Activated CD8-positive, alpha-beta memory T cell treated with anti-CD3 and anti-CD28 coated beads for 36 hours (primary cell): ENCODE measurements at regions not wholly inside any gene's neighbourhood (a gene's known extent, or its start where the extent isn't known, plus 50 kb on each side); places are given as distances from the start of the nearest gene placed in this dataset.
"Not testable (repeated sequence)": the region's sequence is repeated elsewhere in the genome, so short reads cannot be mapped to it uniquely, and the experiment has no call there.

Source experiments
- CTCF ChIA-PET: fragments of 350-600 bp; sonication (Branson Sonifier 250); formaldehyde crosslinking; loops from one replicate; lab custom pipeline; 2021; ENCODE audit warnings: antibody characterized with exemption; lab: Charles Lee
- POLR2A ChIA-PET: fragments of 350-600 bp; sonication (Branson Sonifier 250); formaldehyde crosslinking; loops from one replicate; lab custom pipeline; 2021; ENCODE audit warnings: antibody characterized with exemption; lab: Charles Lee

- ChIA-PET POLR2A (interaction anchor here (1.0 to 1.5 kb wide), 3 partner anchors 114 to 146 kb away, joined by 3 to 10 read pairs (median 4); no protein-coding TSS in a partner anchor), CTCF (interaction anchor here (1.0 kb wide), 1 partner anchor 115 kb away, joined by 3 read pairs; no protein-coding TSS in a partner anchor)
Measured at GRCh38 chr2:196290136-196290535, 118.8 kb upstream of the STK17B start.

GRCh38 chr2:196290569-196290968 lies 119.2 kb upstream of the STK17B start:
- ChIA-PET CTCF (interaction anchor here (1.0 kb wide), 1 partner anchor 114 kb away, joined by 3 read pairs; no protein-coding TSS in a partner anchor), POLR2A (interaction anchor here (1.0 to 1.5 kb wide), 3 partner anchors 114 to 147 kb away, joined by 3 to 10 read pairs (median 4); no protein-coding TSS in a partner anchor)

GRCh38 chr2:196291426-196291825 lies 120.0 kb upstream of the STK17B start:
- POLR2A ChIA-PET = no interaction called here
- CTCF ChIA-PET = interaction anchor here (0.6 to 1.2 kb wide), 2 partner anchors 12 to 26 kb away, joined by 3 to 4 read pairs; no protein-coding TSS in a partner anchor

- ChIA-PET CTCF (interaction anchor here (0.5 to 1.2 kb wide), 4 partner anchors 13 to 161 kb away, joined by 3 to 4 read pairs (median 4); no protein-coding TSS in a partner anchor), POLR2A (no interaction called here)
Measured at GRCh38 chr2:196291873-196292800, 120.8 kb upstream of the STK17B start.

- CTCF ChIA-PET = interaction anchor here (0.5 kb wide), 1 partner anchor 163 kb away, joined by 4 read pairs; no protein-coding TSS in a partner anchor
- POLR2A ChIA-PET = no interaction called here
Measured at GRCh38 chr2:196293751-196294515, 122.6 kb upstream of the STK17B start.

GRCh38 chr2:196294516-196294909 lies 123.1 kb upstream of the STK17B start:
- POLR2A ChIA-PET = no interaction called here
- CTCF ChIA-PET = interaction anchor here (0.5 kb wide), 1 partner anchor 194 kb away, joined by 6 read pairs; no protein-coding TSS in a partner anchor

- POLR2A ChIA-PET = no interaction called here
- CTCF ChIA-PET = interaction anchor here (0.5 to 1.8 kb wide), 2 partner anchors 42 to 195 kb away, joined by 5 to 6 read pairs; no protein-coding TSS in a partner anchor
Measured at GRCh38 chr2:196295005-196295404, 123.6 kb upstream of the STK17B start.

- CTCF ChIA-PET = interaction anchor here (0.9 to 1.0 kb wide), 3 partner anchors 39 to 221 kb away, joined by 3 to 4 read pairs (median 3); no protein-coding TSS in a partner anchor
- POLR2A ChIA-PET = not testable (repeated sequence)
Measured at GRCh38 chr2:196298106-196298723, 126.8 kb upstream of the STK17B start.

- CTCF ChIA-PET = interaction anchor here (0.6 kb wide), 1 partner anchor 175 kb away, joined by 3 read pairs; no protein-coding TSS in a partner anchor
- POLR2A ChIA-PET = no interaction called here
Measured at GRCh38 chr2:196307775-196308305, 136.5 kb upstream of the STK17B start.

GRCh38 chr2:196309691-196310090 lies 138.3 kb upstream of the STK17B start:
- ChIA-PET CTCF (no interaction called here), POLR2A (no interaction called here)

GRCh38 chr2:196314157-196314556 lies 142.8 kb upstream of the STK17B start:
- ChIA-PET POLR2A (no interaction called here), CTCF (no interaction called here)

- POLR2A ChIA-PET = no interaction called here
- CTCF ChIA-PET = no interaction called here
Measured at GRCh38 chr2:196314780-196315179, 143.4 kb upstream of the STK17B start.

GRCh38 chr2:196315388-196316049 lies 144.1 kb upstream of the STK17B start:
- POLR2A ChIA-PET = no interaction called here
- CTCF ChIA-PET = no interaction called here

- CTCF ChIA-PET = no interaction called here
- POLR2A ChIA-PET = no interaction called here
Measured at GRCh38 chr2:196316050-196316430, 144.7 kb upstream of the STK17B start.

- ChIA-PET POLR2A (no interaction called here), CTCF (interaction anchor here (0.5 kb wide), 1 partner anchor 188 kb away, joined by 3 read pairs; no protein-coding TSS in a partner anchor)
Measured at GRCh38 chr2:196318517-196319377, 147.4 kb upstream of the STK17B start.

- CTCF ChIA-PET = no interaction called here
- POLR2A ChIA-PET = no interaction called here
Measured at GRCh38 chr2:196322973-196323810, 151.8 kb upstream of the STK17B start.
